Fibroblast of lung (primary cell): ENCODE measurements at regions not wholly inside any gene's neighbourhood (a gene's known extent, or its start where the extent isn't known, plus 50 kb on each side); places are given as distances from the start of the nearest gene placed in this dataset.

Experiments
- DNase-seq, 2 donors: peaks; one replicate each; pipeline versions ENCODE4 v3.0.0 to v3.0.0-alpha.2; 2010; ENCODE audit warnings: low read depth in 2 of 2
- H2AFZ ChIP-seq: 2 replicates; pipeline ENCODE4 v1.5.1; 2012; ENCODE audit warnings: low read length, control low read depth, inconsistent platforms
- H3K27ac ChIP-seq: 2 replicates; pipeline ENCODE4 v1.5.1; 2011; ENCODE audit warnings: low read length, control low read depth; ENCODE audit not compliant: insufficient read depth
- H3K27me3 ChIP-seq: 2 replicates; pipeline ENCODE4 v1.5.1; 2011; ENCODE audit warnings: mild to moderate bottlenecking, low read length; ENCODE audit not compliant: control insufficient read depth, insufficient read depth
- H3K36me3 ChIP-seq: 2 replicates; pipeline ENCODE4 v1.5.1; 2011; ENCODE audit warnings: low read length; ENCODE audit not compliant: control insufficient read depth, insufficient read depth
- H3K4me1 ChIP-seq: 2 replicates; pipeline ENCODE4 v1.5.1; 2011; ENCODE audit warnings: low read length; ENCODE audit not compliant: control insufficient read depth, insufficient read depth; ENCODE audit errors: extremely low read depth
- H3K4me2 ChIP-seq: 2 replicates; pipeline ENCODE4 v1.5.1; 2011; ENCODE audit warnings: low read length, control low read depth; ENCODE audit not compliant: insufficient read depth; ENCODE audit errors: extremely low read depth
- H3K4me3 ChIP-seq, 4 experiments: fragments of 200-600 bp in 1 of 4; sonication (generic) in 1 of 4; replicated peaks in 1 of 4; 2 replicates each; pipeline ENCODE4 v1.5.1; 2011 to 2016; ENCODE audit warnings: low read length in 4 of 4, low read depth in 3 of 4, mild to moderate bottlenecking in 3 of 4, control low read depth in 2 of 4, inconsistent platforms in 1 of 4, mixed read lengths in 1 of 4; ENCODE audit not compliant: insufficient read depth in 1 of 4; ENCODE audit errors: control extremely low read depth in 1 of 4
- H3K79me2 ChIP-seq: 2 replicates; pipeline ENCODE4 v1.5.1; 2012; ENCODE audit warnings: mild to moderate bottlenecking, low read length, inconsistent platforms; ENCODE audit not compliant: control insufficient read depth, insufficient read depth
- H3K9ac ChIP-seq: 2 replicates; pipeline ENCODE4 v1.5.1; 2011; ENCODE audit warnings: mild to moderate bottlenecking, low read length, control low read depth; ENCODE audit not compliant: insufficient read depth
- H3K9me3 ChIP-seq: 2 replicates; pipeline ENCODE4 v1.5.1; 2012; ENCODE audit warnings: low read depth, low read length; ENCODE audit not compliant: control insufficient read depth, insufficient read depth
- H4K20me1 ChIP-seq: 2 replicates; pipeline ENCODE4 v1.5.1; 2011; ENCODE audit warnings: low read length; ENCODE audit not compliant: control insufficient read depth, insufficient read depth; ENCODE audit errors: extremely low read depth
- EZH2 ChIP-seq: IDR thresholded peaks from 2 replicates; pipeline ENCODE4 v1.5.1; 2012; ENCODE audit warnings: low read length, control low read depth, mild to moderate bottlenecking; ENCODE audit errors: missing control alignments
- TF ChIP-seq, protein P1 (sequence below), 2 donors: IDR thresholded peaks in 1 of 2; conservative IDR thresholded peaks in 1 of 2; 1 replicate in 1 of 2; 2 replicates in 1 of 2; pipeline ENCODE4 v1.5.1; 2011 to 2012; ENCODE audit warnings: low read length in 2 of 2, control low read depth in 1 of 2, inconsistent platforms in 1 of 2, low read depth in 1 of 2, mild to moderate bottlenecking in 1 of 2

DNA sequence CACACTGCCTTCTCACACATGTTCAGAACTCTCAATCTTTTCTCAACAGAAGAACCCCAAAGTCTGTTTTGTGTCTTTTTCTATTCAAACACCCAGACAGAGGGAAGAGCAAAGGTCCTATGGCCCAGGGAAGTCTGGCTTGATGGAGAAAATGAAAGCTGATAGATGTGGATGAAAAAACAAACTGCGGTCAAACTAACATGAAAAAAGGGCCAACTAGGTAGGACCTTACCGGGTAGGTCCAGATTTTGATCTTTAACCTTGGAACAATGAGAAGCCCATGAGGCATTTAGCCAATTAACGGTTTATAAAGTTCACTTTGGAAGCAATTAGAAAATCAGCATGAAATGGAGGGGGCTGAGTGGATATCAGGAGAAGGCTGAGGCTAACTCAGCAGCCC lies 507.7 kb upstream of the SLC35B3 start:
- Histone ChIP-seq H3K79me2 (no peaks in the 10 kb centered on the region), H3K4me3 (no peak overlapping the region), H3K27me3 (no peaks in the 10 kb centered on the region), H3K36me3 (no peaks in the 10 kb centered on the region), H3K9me3 (no peaks in the 10 kb centered on the region), H3K27ac (no peak overlapping the region), H3K9ac (no peak overlapping the region), H4K20me1 (no peaks in the 10 kb centered on the region), H3K4me2 (no peak overlapping the region), H2AFZ (no peak overlapping the region), H3K4me1 (no peaks in the 10 kb centered on the region)
- no peak for DNase-seq
- TF ChIP-seq EZH2 = no peak
- TF ChIP-seq, protein P1, sequence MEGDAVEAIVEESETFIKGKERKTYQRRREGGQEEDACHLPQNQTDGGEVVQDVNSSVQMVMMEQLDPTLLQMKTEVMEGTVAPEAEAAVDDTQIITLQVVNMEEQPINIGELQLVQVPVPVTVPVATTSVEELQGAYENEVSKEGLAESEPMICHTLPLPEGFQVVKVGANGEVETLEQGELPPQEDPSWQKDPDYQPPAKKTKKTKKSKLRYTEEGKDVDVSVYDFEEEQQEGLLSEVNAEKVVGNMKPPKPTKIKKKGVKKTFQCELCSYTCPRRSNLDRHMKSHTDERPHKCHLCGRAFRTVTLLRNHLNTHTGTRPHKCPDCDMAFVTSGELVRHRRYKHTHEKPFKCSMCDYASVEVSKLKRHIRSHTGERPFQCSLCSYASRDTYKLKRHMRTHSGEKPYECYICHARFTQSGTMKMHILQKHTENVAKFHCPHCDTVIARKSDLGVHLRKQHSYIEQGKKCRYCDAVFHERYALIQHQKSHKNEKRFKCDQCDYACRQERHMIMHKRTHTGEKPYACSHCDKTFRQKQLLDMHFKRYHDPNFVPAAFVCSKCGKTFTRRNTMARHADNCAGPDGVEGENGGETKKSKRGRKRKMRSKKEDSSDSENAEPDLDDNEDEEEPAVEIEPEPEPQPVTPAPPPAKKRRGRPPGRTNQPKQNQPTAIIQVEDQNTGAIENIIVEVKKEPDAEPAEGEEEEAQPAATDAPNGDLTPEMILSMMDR (conservative IDR thresholded peaks at IDR 0.05 in 1 of 2, IDR thresholded peaks at IDR 0.05 in 1 of 2; ENCODE audit: low read depth in 1 of 2, low read length in 2 of 2) = no peak

DNA sequence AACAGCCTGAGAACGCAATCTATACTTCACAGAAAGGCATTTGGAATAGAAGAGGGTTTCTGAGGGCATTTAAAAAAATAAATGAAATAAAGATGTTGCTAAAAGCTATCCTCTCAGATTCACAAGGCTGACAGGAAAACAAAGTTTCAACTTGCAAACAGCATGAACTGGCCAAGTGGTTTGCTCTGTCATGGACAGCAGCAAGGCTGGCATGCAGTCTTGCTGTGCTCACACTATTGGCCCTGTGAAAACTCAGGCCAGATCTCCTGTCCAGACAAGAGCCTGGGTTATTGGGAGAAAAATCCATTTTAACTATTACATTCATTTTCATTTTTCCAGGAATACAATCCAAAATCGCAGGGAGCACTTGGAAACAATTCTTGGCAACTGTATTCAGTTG lies 506.2 kb upstream of the SLC35B3 start:
- Histone ChIP-seq H3K4me2 (no peak overlapping the region), H2AFZ (no peak overlapping the region), H3K79me2 (no peaks in the 10 kb centered on the region), H3K27ac (no peak overlapping the region), H3K36me3 (no peaks in the 10 kb centered on the region), H3K9me3 (no peaks in the 10 kb centered on the region), H3K4me1 (no peaks in the 10 kb centered on the region), H4K20me1 (no peaks in the 10 kb centered on the region), H3K9ac (no peak overlapping the region), H3K4me3 (no peak overlapping the region), H3K27me3 (no peaks in the 10 kb centered on the region)
- DNase-seq = no peak
- TF ChIP-seq, protein P1 (conservative IDR thresholded peaks at IDR 0.05 in 1 of 2, IDR thresholded peaks at IDR 0.05 in 1 of 2; ENCODE audit: low read depth in 1 of 2, low read length in 2 of 2) = no peak
- TF ChIP-seq EZH2 = no peak

DNA sequence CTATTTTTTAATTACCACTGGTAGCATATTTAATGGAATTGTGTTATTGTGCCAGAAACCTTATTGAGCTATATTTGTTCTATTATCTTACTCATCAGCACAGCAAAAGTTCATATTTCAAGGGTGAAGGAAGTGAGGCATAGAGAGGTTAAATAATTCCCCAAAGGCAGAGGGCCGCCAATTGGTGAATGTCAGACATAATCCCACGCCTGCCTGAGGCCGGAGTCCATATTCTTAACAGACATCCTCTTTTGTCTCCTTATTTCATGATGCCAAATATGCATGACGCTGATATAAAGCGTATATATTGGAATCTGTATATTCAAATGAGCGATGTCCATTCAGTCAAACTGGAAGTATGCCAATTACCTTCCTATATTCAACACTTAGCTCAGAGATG lies 505.0 kb upstream of the SLC35B3 start:
- Histone ChIP-seq H3K27ac (no peak overlapping the region), H3K4me3 (no peak overlapping the region), H3K27me3 (no peaks in the 10 kb centered on the region), H3K36me3 (no peaks in the 10 kb centered on the region), H4K20me1 (no peaks in the 10 kb centered on the region), H2AFZ (no peak overlapping the region), H3K79me2 (no peaks in the 10 kb centered on the region), H3K9ac (no peak overlapping the region), H3K4me2 (no peak overlapping the region), H3K9me3 (no peaks in the 10 kb centered on the region), H3K4me1 (no peaks in the 10 kb centered on the region)
- DNase-seq = no peak
- no peak for TF ChIP-seq EZH2
- TF ChIP-seq, protein P1 (conservative IDR thresholded peaks at IDR 0.05 in 1 of 2, IDR thresholded peaks at IDR 0.05 in 1 of 2; ENCODE audit: low read depth in 1 of 2, low read length in 2 of 2) = no peak
